CD14-positive monocyte (primary cell): ENCODE measurements at regions not wholly inside any gene's neighbourhood (a gene's known extent, or its start where the extent isn't known, plus 50 kb on each side); places are given as distances from the start of the nearest gene placed in this dataset.
A peak's percentile ranks its signal among the peaks of the same experiment; 100 is the strongest.

ENCODE experiments used
- DNase-seq, 3 donors: peaks; one replicate each; pipeline ENCODE4 v3.0.0-alpha.2; 2011 to 2022
- H2AFZ ChIP-seq: 2 replicates; pipeline ENCODE4 v1.6.0; 2012; ENCODE audit warnings: mild to moderate bottlenecking, low read depth, low read length, inconsistent platforms; ENCODE audit not compliant: insufficient read depth, poor library complexity, severe bottlenecking
- H3K27ac ChIP-seq, 2 donors: 1 replicate in 1 of 2; 2 replicates in 1 of 2; pipeline ENCODE4 v1.5.1; 2012 to 2013; ENCODE audit warnings: low read length in 2 of 2, control low read depth in 1 of 2, inconsistent platforms in 1 of 2, low read depth in 1 of 2, mild to moderate bottlenecking in 1 of 2
- H3K27me3 ChIP-seq, 2 donors: one replicate each; pipeline versions ENCODE4 v1.6.0 to v1.6.1; 2011 to 2013; ENCODE audit warnings: low read length in 2 of 2; ENCODE audit not compliant: control insufficient read depth in 2 of 2, insufficient read depth in 2 of 2
- H3K36me3 ChIP-seq, 2 donors: replicated peaks in 1 of 2; 1 replicate in 1 of 2; 2 replicates in 1 of 2; pipeline versions ENCODE4 v1.5.1 to v1.6.1; 2012 to 2013; ENCODE audit warnings: low read length in 2 of 2, control low read depth in 1 of 2, inconsistent platforms in 1 of 2, mild to moderate bottlenecking in 1 of 2; ENCODE audit not compliant: insufficient read depth in 2 of 2, control insufficient read depth in 1 of 2
- H3K4me1 ChIP-seq, 2 donors: 1 replicate in 1 of 2; 2 replicates in 1 of 2; pipeline versions ENCODE4 v1.5.1 to v1.6.1; 2012 to 2013; ENCODE audit warnings: low read length in 2 of 2, control low read depth in 1 of 2, inconsistent platforms in 1 of 2, mild to moderate bottlenecking in 1 of 2, moderate library complexity in 1 of 2; ENCODE audit not compliant: insufficient read depth in 2 of 2, control insufficient read depth in 1 of 2
- H3K4me2 ChIP-seq: replicated peaks from 2 replicates; pipeline ENCODE3; 2012; ENCODE audit warnings: low read length, moderate library complexity, mild to moderate bottlenecking; ENCODE audit not compliant: poor library complexity, severe bottlenecking; ENCODE audit errors: extremely low read depth
- H3K4me3 ChIP-seq, 3 experiments: fragments of 200-600 bp in 1 of 3; sonication (generic) in 1 of 3; replicated peaks in 1 of 3; 1 replicate in 2 of 3; 2 replicates in 1 of 3; pipeline ENCODE4 v1.5.1; 2011 to 2013; ENCODE audit warnings: low read length in 3 of 3, mild to moderate bottlenecking in 3 of 3, control low read depth in 2 of 3, low read depth in 2 of 3, inconsistent platforms in 1 of 3, moderate library complexity in 1 of 3
- H3K79me2 ChIP-seq: 2 replicates; pipeline ENCODE4 v1.6.0; 2012; ENCODE audit warnings: mild to moderate bottlenecking, control low read depth, inconsistent platforms, low read length, moderate library complexity; ENCODE audit not compliant: insufficient read depth
- H3K9ac ChIP-seq: 2 replicates; pipeline ENCODE4 v1.6.0; 2017; ENCODE audit warnings: low read length, mild to moderate bottlenecking; ENCODE audit not compliant: insufficient read depth, poor library complexity, severe bottlenecking
- H3K9me3 ChIP-seq, 2 donors: replicated peaks in 1 of 2; 1 replicate in 1 of 2; 2 replicates in 1 of 2; pipeline versions ENCODE4 v1.5.1 to v1.6.1; 2012 to 2013; ENCODE audit warnings: low read length in 2 of 2, control low read depth in 1 of 2; ENCODE audit not compliant: control insufficient read depth in 1 of 2, insufficient read depth in 1 of 2
- H4K20me1 ChIP-seq: 2 replicates; pipeline ENCODE4 v1.6.0; 2012; ENCODE audit warnings: mild to moderate bottlenecking, low read length, control low read depth, moderate library complexity; ENCODE audit not compliant: insufficient read depth
- H3K27ac Mint-ChIP-seq, 7 donors: one replicate each; pipeline ENCODE4 v1.8.0; 2020; ENCODE audit warnings: mild to moderate bottlenecking in 7 of 7, mixed read lengths in 7 of 7, moderate library complexity in 6 of 7, inconsistent platforms in 2 of 7
- H3K27me3 Mint-ChIP-seq, 3 donors: one replicate each; pipeline ENCODE4 v1.8.0; 2021 to 2022; ENCODE audit warnings: low read depth in 3 of 3, mild to moderate bottlenecking in 3 of 3, mixed read lengths in 3 of 3, moderate library complexity in 3 of 3, inconsistent platforms in 1 of 3
- H3K36me3 Mint-ChIP-seq, 2 donors: one replicate each; pipeline ENCODE4 v1.8.0; 2020; ENCODE audit warnings: mixed read lengths in 2 of 2, inconsistent platforms in 1 of 2, mild to moderate bottlenecking in 1 of 2
- H3K4me1 Mint-ChIP-seq: one replicate; pipeline ENCODE4 v1.8.0; 2020; ENCODE audit warnings: mild to moderate bottlenecking, mixed read lengths
- H3K4me3 Mint-ChIP-seq, 2 donors: one replicate each; pipeline ENCODE4 v1.8.0; 2020; ENCODE audit warnings: mild to moderate bottlenecking in 2 of 2, mixed read lengths in 2 of 2, moderate library complexity in 1 of 2
- H3K9me3 Mint-ChIP-seq, 7 donors: one replicate each; pipeline ENCODE4 v1.8.0; 2020 to 2022; ENCODE audit warnings: mixed read lengths in 7 of 7, mild to moderate bottlenecking in 6 of 7, moderate library complexity in 6 of 7, inconsistent platforms in 2 of 7
- CTCF ChIP-seq: fragments of 200-600 bp; IDR thresholded peaks from one replicate; pipeline ENCODE4 v1.8.0; 2022; ENCODE audit warnings: antibody characterized with exemption, mild to moderate bottlenecking
- WGBS: methylation state at CpG from one replicate; pipeline ENCODE4 v1.1.5; 2013; ENCODE audit warnings: missing lambda C conversion rate; ENCODE audit not compliant: insufficient coverage; 5-methylcytosine and 5-hydroxymethylcytosine counted together
- intact Hi-C, 2 donors: fragments of 100-400 bp; cut with micrococcal nuclease; formaldehyde crosslinking; loops; one replicate each; pipeline versions ENCODE4 v1.15.0 to v1.15.1; 2023

GRCh38 chr1:199223936-199224335 is 585.1 kb downstream of the PTPRC start:
- no peak overlapping the region for H3K27ac ChIP-seq
- no peaks in the 10 kb centered on the region for H3K36me3 ChIP-seq
- peaks cover 6% of the 10 kb centered on the region for H3K4me1 Mint-ChIP-seq
- H3K4me2 ChIP-seq = no peak overlapping the region
- H3K27ac Mint-ChIP-seq = no peak overlapping the region
- H3K27me3 Mint-ChIP-seq = peaks cover 0 to 1% (median 0%) of the 10 kb centered on the region in 3 donors
- no peak overlapping the region for H3K4me3 ChIP-seq
- TF ChIP-seq CTCF = no peak
- H4K20me1 ChIP-seq = no peaks in the 10 kb centered on the region
- H3K27me3 ChIP-seq = no peaks in the 10 kb centered on the region
- WGBS = no CpG with 5 or more reads among the region's 3 CpGs
- no peaks in the 10 kb centered on the region for H3K9me3 ChIP-seq
- no peak overlapping the region for H3K9ac ChIP-seq
- H3K36me3 Mint-ChIP-seq = no peaks in the 10 kb centered on the region
- no peaks in the 10 kb centered on the region for H3K4me1 ChIP-seq
- intact Hi-C loops = no loop called here
- H3K79me2 ChIP-seq = no peaks in the 10 kb centered on the region
- H2AFZ ChIP-seq = no peak overlapping the region
- no peak overlapping the region for H3K4me3 Mint-ChIP-seq
- DNase-seq = no peak
- peaks cover 0 to 6% (median 0%) of the 10 kb centered on the region in 7 donors for H3K9me3 Mint-ChIP-seq

GRCh38 chr1:199226163-199226562 is 587.3 kb downstream of the PTPRC start:
- no peaks in the 10 kb centered on the region for H3K79me2 ChIP-seq
- DNase-seq = peak in 1 of 3 donors; percentile 38

More at GRCh38 chr1:199226163-199226562, 587.3 kb downstream of the PTPRC start:
- WGBS = no CpG with 5 or more reads among the region's 2 CpGs
- Histone ChIP-seq H3K9me3 (no peaks in the 10 kb centered on the region), H3K4me2 (no peak overlapping the region), H3K4me3 (no peak overlapping the region), H3K27me3 (no peaks in the 10 kb centered on the region), H2AFZ (no peak overlapping the region), H3K9ac (no peak overlapping the region), H3K36me3 (no peaks in the 10 kb centered on the region), H3K4me1 (no peaks in the 10 kb centered on the region), H3K27ac (no peak overlapping the region), H4K20me1 (no peaks in the 10 kb centered on the region)
- no peak for TF ChIP-seq CTCF
- Mint-ChIP-seq H3K4me3 (no peak overlapping the region), H3K9me3 (peaks cover 0 to 4% (median 0%) of the 10 kb centered on the region in 7 donors), H3K4me1 (peaks cover 3% of the 10 kb centered on the region), H3K27ac (no peak overlapping the region), H3K27me3 (no peaks in the 10 kb centered on the region), H3K36me3 (no peaks in the 10 kb centered on the region)
- intact Hi-C loops = no loop called here
